ENCODE measurements at regions not wholly inside any gene's neighbourhood (a gene's known extent, or its start where the extent isn't known, plus 50 kb on each side); places are given as distances from the start of the nearest gene placed in this dataset.

GRCh38 chr2:3040496-3041140 lies 337.0 kb downstream of the EIPR1 start:
- DNase-seq (ENCODE audit: low read depth) = no peak

DNA sequence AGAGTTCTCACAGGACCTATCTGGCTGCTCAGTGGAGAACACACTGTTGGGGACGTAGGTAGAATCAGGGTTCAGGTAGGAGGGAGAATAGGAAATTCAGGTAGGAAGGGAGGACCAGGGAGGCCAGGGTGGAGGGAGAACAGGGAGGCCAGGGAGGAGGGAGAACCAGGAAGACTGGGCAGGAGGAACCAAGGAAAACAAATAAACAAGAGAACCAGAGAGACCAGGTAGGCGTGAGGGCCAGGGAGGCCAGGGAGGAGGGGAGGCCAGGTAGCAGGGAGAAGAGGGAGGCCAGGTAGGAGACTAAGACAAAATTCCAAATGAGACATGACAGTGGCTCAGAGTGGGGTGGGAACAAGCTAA lies 337.6 kb downstream of the EIPR1 start:
- TF ChIP-seq, protein P1, sequence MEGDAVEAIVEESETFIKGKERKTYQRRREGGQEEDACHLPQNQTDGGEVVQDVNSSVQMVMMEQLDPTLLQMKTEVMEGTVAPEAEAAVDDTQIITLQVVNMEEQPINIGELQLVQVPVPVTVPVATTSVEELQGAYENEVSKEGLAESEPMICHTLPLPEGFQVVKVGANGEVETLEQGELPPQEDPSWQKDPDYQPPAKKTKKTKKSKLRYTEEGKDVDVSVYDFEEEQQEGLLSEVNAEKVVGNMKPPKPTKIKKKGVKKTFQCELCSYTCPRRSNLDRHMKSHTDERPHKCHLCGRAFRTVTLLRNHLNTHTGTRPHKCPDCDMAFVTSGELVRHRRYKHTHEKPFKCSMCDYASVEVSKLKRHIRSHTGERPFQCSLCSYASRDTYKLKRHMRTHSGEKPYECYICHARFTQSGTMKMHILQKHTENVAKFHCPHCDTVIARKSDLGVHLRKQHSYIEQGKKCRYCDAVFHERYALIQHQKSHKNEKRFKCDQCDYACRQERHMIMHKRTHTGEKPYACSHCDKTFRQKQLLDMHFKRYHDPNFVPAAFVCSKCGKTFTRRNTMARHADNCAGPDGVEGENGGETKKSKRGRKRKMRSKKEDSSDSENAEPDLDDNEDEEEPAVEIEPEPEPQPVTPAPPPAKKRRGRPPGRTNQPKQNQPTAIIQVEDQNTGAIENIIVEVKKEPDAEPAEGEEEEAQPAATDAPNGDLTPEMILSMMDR (conservative IDR thresholded peaks at IDR 0.05; ENCODE audit: low read length) = no peak
- no peak for DNase-seq (ENCODE audit: low read depth)
- H3K4me3 ChIP-seq (ENCODE audit: low read length) = no peak overlapping the region

More at GRCh38 chr2:3040496-3041140, 337.0 kb downstream of the EIPR1 start:
- TF ChIP-seq, protein P1 (conservative IDR thresholded peaks at IDR 0.05; ENCODE audit: low read length) = no peak
- no peak overlapping the region for H3K4me3 ChIP-seq (ENCODE audit: low read length)

- no peak for DNase-seq (ENCODE audit: low read depth)
- TF ChIP-seq, protein P1 (conservative IDR thresholded peaks at IDR 0.05; ENCODE audit: low read length) = no peak
- no peak overlapping the region for H3K4me3 ChIP-seq (ENCODE audit: low read length)
Observed at GRCh38 chr2:3039188-3040065, 338.2 kb downstream of the EIPR1 start.

GRCh38 chr2:3038636-3039035 lies 339.0 kb downstream of the EIPR1 start:
- no peak overlapping the region for H3K4me3 ChIP-seq (ENCODE audit: low read length)
- TF ChIP-seq, protein P1 (conservative IDR thresholded peaks at IDR 0.05; ENCODE audit: low read length) = no peak
- no peak for DNase-seq (ENCODE audit: low read depth)

DNA sequence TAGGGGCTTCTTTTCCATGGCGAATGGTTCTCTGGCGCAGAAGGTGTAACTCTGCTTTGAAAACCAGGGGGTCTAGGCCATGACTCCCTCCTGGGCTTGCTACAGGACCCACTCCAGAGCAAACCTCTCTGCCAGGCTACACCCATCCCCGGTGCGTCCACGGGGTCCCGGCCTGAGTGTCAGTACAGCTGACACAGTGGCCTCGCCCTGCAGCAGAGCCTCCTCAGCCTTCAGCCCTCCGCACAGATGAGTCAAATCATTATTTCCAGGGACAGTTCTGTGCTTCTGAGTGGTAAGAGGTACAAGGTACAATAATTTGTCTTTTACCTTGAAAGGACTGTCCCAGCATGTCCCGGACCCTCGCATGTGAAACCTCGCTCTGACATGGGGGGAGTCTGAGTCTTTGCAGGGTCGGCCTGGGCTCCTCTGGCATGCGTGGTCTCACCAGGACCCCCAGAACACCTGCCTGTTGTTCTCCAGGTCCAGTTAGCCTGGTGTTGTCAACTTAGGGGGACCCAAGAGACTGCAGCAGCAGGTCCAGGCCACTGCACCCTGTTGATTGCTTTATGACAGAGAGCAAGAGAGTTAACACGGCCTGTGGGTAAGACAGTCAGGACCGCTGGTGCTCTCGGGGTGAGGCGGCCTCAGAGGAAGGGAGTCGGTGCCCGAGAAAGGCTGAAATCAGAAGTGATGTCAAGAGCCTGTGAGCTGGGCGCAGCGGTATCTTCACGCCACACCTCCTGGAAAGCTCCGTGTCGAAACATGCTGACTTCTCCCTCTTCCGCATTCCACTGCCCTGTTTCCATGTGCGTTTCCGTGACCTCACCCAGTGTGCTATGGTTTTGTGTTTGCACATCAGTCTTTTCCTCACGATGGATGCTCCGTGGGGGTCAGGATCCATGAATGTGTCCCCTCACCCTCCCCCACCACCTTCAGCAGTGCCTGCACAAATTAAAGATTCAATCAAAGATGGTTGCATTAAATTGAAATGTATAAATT lies 340.1 kb downstream of the EIPR1 start:
- TF ChIP-seq, protein P1 (conservative IDR thresholded peaks at IDR 0.05; ENCODE audit: low read length) = no peak
- no peak for DNase-seq (ENCODE audit: low read depth)
- H3K4me3 ChIP-seq (ENCODE audit: low read length) = no peak overlapping the region

- no peak for DNase-seq (ENCODE audit: low read depth)
- TF ChIP-seq, protein P1 (conservative IDR thresholded peaks at IDR 0.05; ENCODE audit: low read length) = no peak
- H3K4me3 ChIP-seq (ENCODE audit: low read length) = no peak overlapping the region
Observed at GRCh38 chr2:3036432-3037125, 341.0 kb downstream of the EIPR1 start.

All from AG10803 (cell line).